Suppressor macrophage treated with lipopolysaccharide for 4 hours (primary cell): ENCODE measurements at regions not wholly inside any gene's neighbourhood (a gene's known extent, or its start where the extent isn't known, plus 50 kb on each side); places are given as distances from the start of the nearest gene placed in this dataset.
"Not testable (repeated sequence)": the region's sequence is repeated elsewhere in the genome, so short reads cannot be mapped to it uniquely, and the experiment has no call there.

ENCODE experiments used
- DNase-seq: peaks from one replicate; pipeline ENCODE4 v3.0.0-alpha.2; 2020

GRCh38 chr11:122439866-122440810 lies 215.4 kb upstream of the UBASH3B start:
- DNase-seq, result no peak

- no peak for DNase-seq
These were observed 219.3 kb upstream of the UBASH3B start for GRCh38 chr11:122436188-122436555.

GRCh38 chr11:122435540-122436187 lies 219.9 kb upstream of the UBASH3B start:
- DNase-seq, result no peak

- no peak for DNase-seq
These were observed 220.7 kb upstream of the UBASH3B start for GRCh38 chr11:122434786-122435185.

GRCh38 chr11:122430490-122430889 lies 225.0 kb upstream of the UBASH3B start:
- no peak for DNase-seq

GRCh38 chr11:122426073-122426472 lies 229.4 kb upstream of the UBASH3B start:
- DNase-seq, result no peak

- no peak for DNase-seq
These were observed 230.9 kb upstream of the UBASH3B start for GRCh38 chr11:122424636-122425035.

- no peak for DNase-seq
These were observed 231.6 kb upstream of the UBASH3B start for GRCh38 chr11:122423886-122424285.

- no peak for DNase-seq
These were observed 232.2 kb upstream of the UBASH3B start for GRCh38 chr11:122423273-122423672.

GRCh38 chr11:122422682-122423081 lies 232.8 kb upstream of the UBASH3B start:
- DNase-seq, result no peak

- no peak for DNase-seq
These were observed 233.8 kb upstream of the UBASH3B start for GRCh38 chr11:122421702-122422101.

GRCh38 chr11:122418032-122418431 lies 237.5 kb upstream of the UBASH3B start:
- DNase-seq, result no peak

- DNase-seq, result no peak
These were observed 241.0 kb upstream of the UBASH3B start for GRCh38 chr11:122414406-122415018.

GRCh38 chr11:122413677-122414076 lies 241.8 kb upstream of the UBASH3B start:
- no peak for DNase-seq

- no peak for DNase-seq
These were observed 242.9 kb upstream of the UBASH3B start for GRCh38 chr11:122412581-122412980.

- no peak for DNase-seq
These were observed 249.1 kb upstream of the UBASH3B start for GRCh38 chr11:122406466-122406865.

GRCh38 chr11:122405547-122406341 lies 249.8 kb upstream of the UBASH3B start:
- DNase-seq, result no peak

- DNase-seq, result no peak
These were observed 251.0 kb upstream of the UBASH3B start for GRCh38 chr11:122404571-122404970.

GRCh38 chr11:122401581-122401980 lies 253.9 kb upstream of the UBASH3B start:
- DNase-seq, result not testable (repeated sequence)

GRCh38 chr11:122399375-122399774 lies 256.1 kb upstream of the UBASH3B start:
- no peak for DNase-seq

- DNase-seq, result no peak
These were observed 256.7 kb upstream of the UBASH3B start for GRCh38 chr11:122398851-122399250.

- peak; percentile 53 for DNase-seq
These were observed 257.4 kb upstream of the UBASH3B start for GRCh38 chr11:122398167-122398566.

- no peak for DNase-seq
These were observed 260.2 kb upstream of the UBASH3B start for GRCh38 chr11:122395282-122395681.
